22Rv1 (cell line): ENCODE measurements at regions not wholly inside any gene's neighbourhood (a gene's known extent, or its start where the extent isn't known, plus 50 kb on each side); places are given as distances from the start of the nearest gene placed in this dataset.

Experiments used
- ZFX ChIP-seq: fragments of 450-650 bp; IDR thresholded peaks from 2 replicates; pipeline ENCODE4 v1.6.1; 2017; ENCODE audit warnings: antibody characterized with exemption, borderline replicate concordance
- TF ChIP-seq, protein P1 (sequence below): fragments of 450-650 bp; IDR thresholded peaks from 2 replicates; pipeline ENCODE4 v1.5.1; 2017; ENCODE audit warnings: mild to moderate bottlenecking

DNA sequence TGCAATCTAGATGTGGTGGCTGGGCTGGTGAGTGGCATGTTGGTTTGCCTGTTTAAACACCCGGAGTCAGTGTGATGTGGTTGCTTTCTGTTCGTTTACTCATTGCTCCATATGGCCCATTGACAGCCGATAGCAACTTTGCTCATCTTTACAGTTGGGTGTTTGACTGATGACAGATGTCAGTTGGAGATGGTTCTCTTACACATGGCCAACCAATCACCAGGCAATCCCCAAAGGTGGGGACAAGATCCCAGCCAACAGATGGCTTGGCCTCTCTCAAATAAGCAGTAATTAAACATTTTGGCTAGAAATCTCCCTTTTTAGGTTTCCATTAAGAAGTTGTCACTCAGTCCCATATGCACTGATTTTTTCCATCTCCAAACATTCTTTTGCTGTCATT, 497.1 kb upstream of the ARGLU1 start:
- TF ChIP-seq, protein P1, sequence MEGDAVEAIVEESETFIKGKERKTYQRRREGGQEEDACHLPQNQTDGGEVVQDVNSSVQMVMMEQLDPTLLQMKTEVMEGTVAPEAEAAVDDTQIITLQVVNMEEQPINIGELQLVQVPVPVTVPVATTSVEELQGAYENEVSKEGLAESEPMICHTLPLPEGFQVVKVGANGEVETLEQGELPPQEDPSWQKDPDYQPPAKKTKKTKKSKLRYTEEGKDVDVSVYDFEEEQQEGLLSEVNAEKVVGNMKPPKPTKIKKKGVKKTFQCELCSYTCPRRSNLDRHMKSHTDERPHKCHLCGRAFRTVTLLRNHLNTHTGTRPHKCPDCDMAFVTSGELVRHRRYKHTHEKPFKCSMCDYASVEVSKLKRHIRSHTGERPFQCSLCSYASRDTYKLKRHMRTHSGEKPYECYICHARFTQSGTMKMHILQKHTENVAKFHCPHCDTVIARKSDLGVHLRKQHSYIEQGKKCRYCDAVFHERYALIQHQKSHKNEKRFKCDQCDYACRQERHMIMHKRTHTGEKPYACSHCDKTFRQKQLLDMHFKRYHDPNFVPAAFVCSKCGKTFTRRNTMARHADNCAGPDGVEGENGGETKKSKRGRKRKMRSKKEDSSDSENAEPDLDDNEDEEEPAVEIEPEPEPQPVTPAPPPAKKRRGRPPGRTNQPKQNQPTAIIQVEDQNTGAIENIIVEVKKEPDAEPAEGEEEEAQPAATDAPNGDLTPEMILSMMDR, result no peak
- TF ChIP-seq ZFX, result no peak
